Esophagus squamous epithelium (tissue), 4 donors: ENCODE measurements at regions not wholly inside any gene's neighbourhood (a gene's known extent, or its start where the extent isn't known, plus 50 kb on each side); places are given as distances from the start of the nearest gene placed in this dataset.

Source experiments
- POLR2A ChIP-seq, 4 donors: fragments of 450-650 bp; IDR thresholded peaks; one replicate each; pipeline ENCODE4 v1.6.1; 2017; ENCODE audit warnings: antibody characterized with exemption in 4 of 4, mild to moderate bottlenecking in 4 of 4, moderate library complexity in 3 of 4
- TF ChIP-seq, protein P1 (sequence below), 6 experiments: fragments of 450-650 bp in 4 of 6; fragments of 200-600 bp in 2 of 6; sonication (generic) in 2 of 6; IDR thresholded peaks; one replicate each; pipeline ENCODE4 v1.5.1; 2016 to 2019; ENCODE audit warnings: antibody characterized with exemption in 6 of 6, mild to moderate bottlenecking in 4 of 6, moderate library complexity in 4 of 6

DNA sequence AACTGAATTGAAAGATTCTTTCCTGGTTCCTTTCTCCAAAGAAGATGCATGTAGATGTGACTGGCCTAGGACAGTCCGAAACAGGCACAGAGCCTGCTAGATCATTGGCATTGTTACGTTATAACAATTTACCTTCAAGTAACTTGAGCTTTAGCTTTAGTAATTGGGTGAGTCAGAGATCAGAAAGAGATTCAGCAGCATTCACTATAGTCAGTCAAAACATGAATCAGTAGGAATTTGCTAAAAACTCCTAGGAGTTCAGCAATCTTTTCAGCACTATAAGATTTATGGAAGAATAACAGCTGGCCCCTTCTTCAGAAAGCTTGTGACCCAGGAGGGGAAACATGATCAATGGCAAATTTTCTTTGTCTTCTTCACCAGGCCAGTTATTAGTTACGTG is 281.7 kb upstream of the PRDM1 start:
- TF ChIP-seq, protein P1, sequence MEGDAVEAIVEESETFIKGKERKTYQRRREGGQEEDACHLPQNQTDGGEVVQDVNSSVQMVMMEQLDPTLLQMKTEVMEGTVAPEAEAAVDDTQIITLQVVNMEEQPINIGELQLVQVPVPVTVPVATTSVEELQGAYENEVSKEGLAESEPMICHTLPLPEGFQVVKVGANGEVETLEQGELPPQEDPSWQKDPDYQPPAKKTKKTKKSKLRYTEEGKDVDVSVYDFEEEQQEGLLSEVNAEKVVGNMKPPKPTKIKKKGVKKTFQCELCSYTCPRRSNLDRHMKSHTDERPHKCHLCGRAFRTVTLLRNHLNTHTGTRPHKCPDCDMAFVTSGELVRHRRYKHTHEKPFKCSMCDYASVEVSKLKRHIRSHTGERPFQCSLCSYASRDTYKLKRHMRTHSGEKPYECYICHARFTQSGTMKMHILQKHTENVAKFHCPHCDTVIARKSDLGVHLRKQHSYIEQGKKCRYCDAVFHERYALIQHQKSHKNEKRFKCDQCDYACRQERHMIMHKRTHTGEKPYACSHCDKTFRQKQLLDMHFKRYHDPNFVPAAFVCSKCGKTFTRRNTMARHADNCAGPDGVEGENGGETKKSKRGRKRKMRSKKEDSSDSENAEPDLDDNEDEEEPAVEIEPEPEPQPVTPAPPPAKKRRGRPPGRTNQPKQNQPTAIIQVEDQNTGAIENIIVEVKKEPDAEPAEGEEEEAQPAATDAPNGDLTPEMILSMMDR (IDR thresholded peaks at IDR 0.05): no peak
- no peak for TF ChIP-seq POLR2A (IDR thresholded peaks at IDR 0.05)
